ENCODE measurements at regions not wholly inside any gene's neighbourhood (a gene's known extent, or its start where the extent isn't known, plus 50 kb on each side); places are given as distances from the start of the nearest gene placed in this dataset.

GRCh38 chr5:51995773-51996306 lies 612.6 kb downstream of the ISL1 start:
- TF ChIP-seq CTCF (IDR thresholded peaks at IDR 0.05; ENCODE audit: borderline replicate concordance, control extremely low read depth, extremely low read depth, insufficient read depth, missing control alignments): no peak
- DNase-seq (ENCODE audit: low spot score): no peak
- in situ Hi-C loops (cut with MboI; ENCODE audit: low sequenced_read_pairs, unreplicated experiment): no loop called here

- no peak for TF ChIP-seq CTCF (IDR thresholded peaks at IDR 0.05; ENCODE audit: borderline replicate concordance, control extremely low read depth, extremely low read depth, insufficient read depth, missing control alignments)
- DNase-seq (ENCODE audit: low spot score): no peak
- in situ Hi-C loops (cut with MboI; ENCODE audit: low sequenced_read_pairs, unreplicated experiment): no loop called here
Measured at GRCh38 chr5:51996356-51996861, 613.2 kb downstream of the ISL1 start.

- no peak for TF ChIP-seq CTCF (IDR thresholded peaks at IDR 0.05; ENCODE audit: borderline replicate concordance, control extremely low read depth, extremely low read depth, insufficient read depth, missing control alignments)
- in situ Hi-C loops (cut with MboI; ENCODE audit: low sequenced_read_pairs, unreplicated experiment): no loop called here
- no peak for DNase-seq (ENCODE audit: low spot score)
Measured at GRCh38 chr5:51997500-51997899, 614.3 kb downstream of the ISL1 start.

- in situ Hi-C loops (cut with MboI; ENCODE audit: low sequenced_read_pairs, unreplicated experiment): no loop called here
- TF ChIP-seq CTCF (IDR thresholded peaks at IDR 0.05; ENCODE audit: borderline replicate concordance, control extremely low read depth, extremely low read depth, insufficient read depth, missing control alignments): no peak
- no peak for DNase-seq (ENCODE audit: low spot score)
Measured at GRCh38 chr5:51997949-51998348, 614.7 kb downstream of the ISL1 start.

GRCh38 chr5:52007230-52007858 lies 624.1 kb downstream of the ISL1 start:
- peak; percentile 61 for TF ChIP-seq CTCF (IDR thresholded peaks at IDR 0.05; ENCODE audit: borderline replicate concordance, control extremely low read depth, extremely low read depth, insufficient read depth, missing control alignments)
- in situ Hi-C loops (cut with MboI; ENCODE audit: low sequenced_read_pairs, unreplicated experiment): loop anchor here (25.0 kb wide), 1 partner anchor 1045 kb away; no protein-coding TSS in a partner anchor

GRCh38 chr5:52010454-52010853 lies 627.2 kb downstream of the ISL1 start:
- no peak for DNase-seq (ENCODE audit: low spot score)
- no peak for TF ChIP-seq CTCF (IDR thresholded peaks at IDR 0.05; ENCODE audit: borderline replicate concordance, control extremely low read depth, extremely low read depth, insufficient read depth, missing control alignments)
- in situ Hi-C loops (cut with MboI; ENCODE audit: low sequenced_read_pairs, unreplicated experiment): loop anchor here (25.0 kb wide), 1 partner anchor 1048 kb away; no protein-coding TSS in a partner anchor

More at GRCh38 chr5:52007230-52007858, 624.1 kb downstream of the ISL1 start:
- no peak for DNase-seq (ENCODE audit: low spot score)
